A549 (cell line): ENCODE measurements at regions not wholly inside any gene's neighbourhood (a gene's known extent, or its start where the extent isn't known, plus 50 kb on each side); places are given as distances from the start of the nearest gene placed in this dataset.

Source experiments
- ATAC-seq, 2 experiments: fragments of 200-7000 bp in 1 of 2; fragments of >200 bp in 1 of 2; cut with Nextera tagmentation in 1 of 2; cut with Tn5 transposase in 1 of 2; 3 replicates each; pipeline versions ENCODE4 v1.8.0 to v1.9.1; 2018 to 2020; ENCODE audit warnings: mild to moderate bottlenecking in 1 of 2, moderate library complexity in 1 of 2
- CTCF ChIA-PET: fragments of 300-600 bp; sonication (Branson Sonifier 250); formaldehyde crosslinking; extraction: SDS; loops from one replicate; lab custom pipeline; 2021; ENCODE audit warnings: antibody characterized with exemption, inconsistent platforms; lab: Yijun Ruan, JAX
- POLR2A ChIA-PET: fragments of 350-600 bp; formaldehyde crosslinking; extraction: SDS; loops from one replicate; lab custom pipeline; 2021; ENCODE audit warnings: antibody characterized with exemption, inconsistent platforms; lab: Yijun Ruan, JAX
- DNase-seq, 2 experiments: peaks; one replicate each; pipeline versions ENCODE4 v3.0.0 to v3.0.0-alpha.2; 2011 to 2016; ENCODE audit warnings: low read depth in 1 of 2, low spot score in 1 of 2
- FAIRE-seq: peaks from 2 replicates; lab custom pipeline; 2011; peaks lifted over from hg19 to GRCh38; lab: Jason Lieb, UNC
- H3K27ac ChIP-seq, 2 experiments: fragments of >200 bp; sonication (Bioruptor Twin); formaldehyde crosslinking; 3 replicates each; pipeline ENCODE4 v1.5.1; 2016 to 2017
- H3K4me1 ChIP-seq: fragments of >200 bp; sonication (Bioruptor Twin); formaldehyde crosslinking; 3 replicates; pipeline ENCODE4 v1.6.1; 2016
- H3K4me2 ChIP-seq: fragments of >200 bp; sonication (Bioruptor Twin); formaldehyde crosslinking; 3 replicates; pipeline ENCODE4 v1.6.1; 2016
- H3K4me3 ChIP-seq: fragments of >200 bp; sonication (Bioruptor Twin); formaldehyde crosslinking; 3 replicates; pipeline ENCODE4 v1.5.1; 2016
- H3K9me3 ChIP-seq: fragments of >200 bp; sonication (Bioruptor Twin); formaldehyde crosslinking; 3 replicates; pipeline ENCODE4 v1.6.1; 2016
- ATOH8 ChIP-seq: fragments of 250-450 bp; sonication (Bioruptor Pico); IDR thresholded peaks from 2 replicates; pipeline ENCODE4 v1.5.0; 2020; ENCODE audit warnings: low read depth, mild to moderate bottlenecking, moderate library complexity
- BHLHE40 ChIP-seq: IDR thresholded peaks from 2 replicates; pipeline ENCODE4 v1.6.1; 2012; ENCODE audit warnings: low read depth, low read length, inconsistent platforms
- CBX8 ChIP-seq: fragments of 200-600 bp; sonication (generic); IDR thresholded peaks from 2 replicates; pipeline ENCODE4 v1.6.1; 2016
- E2F6 ChIP-seq: IDR thresholded peaks from 2 replicates; pipeline ENCODE4 v1.6.1; 2012; ENCODE audit warnings: low read depth, borderline replicate concordance
- ELK1 ChIP-seq: fragments of 150-350 bp; IDR thresholded peaks from 2 replicates; pipeline ENCODE4 v1.6.1; 2014; ENCODE audit warnings: low read depth, mild to moderate bottlenecking, low read length
- HDAC2 ChIP-seq: fragments of 200-600 bp; sonication (generic); IDR thresholded peaks from 2 replicates; pipeline ENCODE4 v1.6.1; 2016
- HMGXB4 ChIP-seq: fragments of 250-450 bp; sonication (Bioruptor Pico); IDR thresholded peaks from 2 replicates; pipeline ENCODE4 v1.5.0; 2021; ENCODE audit warnings: mild to moderate bottlenecking, moderate library complexity, borderline replicate concordance
- MAFK ChIP-seq: fragments of 450-650 bp; IDR thresholded peaks from 2 replicates; pipeline ENCODE4 v1.6.1; 2014; ENCODE audit not compliant: partially characterized antibody
- NFE2L2 ChIP-seq: fragments of 150-350 bp; conservative IDR thresholded peaks from 2 replicates; pipeline ENCODE4 v1.6.1; 2014; ENCODE audit warnings: low read length
- RAD21 ChIP-seq, 2 experiments: fragments of >200 bp in 1 of 2; sonication (Bioruptor Twin) in 1 of 2; formaldehyde crosslinking in 1 of 2; IDR thresholded peaks in 1 of 2; conservative IDR thresholded peaks in 1 of 2; 2 replicates in 1 of 2; 3 replicates in 1 of 2; pipeline ENCODE4 v1.6.1; 2012 to 2018; ENCODE audit warnings: inconsistent platforms in 1 of 2
- RCOR1 ChIP-seq: fragments of 150-350 bp; IDR thresholded peaks from 2 replicates; pipeline ENCODE4 v1.6.1; 2014; ENCODE audit warnings: antibody characterized with exemption, low read length, low read depth
- TP53 ChIP-seq: fragments of 250-450 bp; sonication (Bioruptor Pico); IDR thresholded peaks from 2 replicates; pipeline ENCODE4 v1.5.0; 2021; ENCODE audit warnings: mild to moderate bottlenecking, moderate library complexity
- ZSCAN20 ChIP-seq: fragments of 250-450 bp; sonication (Bioruptor Pico); IDR thresholded peaks from 2 replicates; pipeline ENCODE4 v1.8.0; 2022; ENCODE audit warnings: mild to moderate bottlenecking, moderate library complexity
- WGBS: methylation state at CpG from one replicate; pipeline ENCODE4 v1.1.6; 2017; ENCODE audit errors: missing lambda C conversion rate; 5-methylcytosine and 5-hydroxymethylcytosine counted together

GRCh38 chr17:15029469-15029868 lies 235.7 kb downstream of the PMP22 start:
- TF ChIP-seq RAD21 (conservative IDR thresholded peaks at IDR 0.05 in 1 of 2, IDR thresholded peaks at IDR 0.05 in 1 of 2) (0 out of 5 replicates have a peak, but pooled peaks of 1 of the 2 experiments have one; percentile 10), HDAC2 (no peak), CBX8 (no peak)
- DNase-seq (no peak), FAIRE-seq (no peak), ATAC-seq (no peak; a peak in 1 of 6 replicates)
- 4% methylated on average over 1 of the region's 1 CpG for WGBS
- ChIA-PET CTCF (no interaction called here), POLR2A (no interaction called here)
- H3K4me3 ChIP-seq = no peak overlapping the region
- H3K4me1 ChIP-seq = no peaks in the 10 kb centered on the region
- no peak overlapping the region for H3K4me2 ChIP-seq
- H3K27ac ChIP-seq = no peak overlapping the region
- no peaks in the 10 kb centered on the region for H3K9me3 ChIP-seq

GRCh38 chr17:15027853-15028252 lies 237.3 kb downstream of the PMP22 start:
- no peaks in the 10 kb centered on the region for H3K4me1 ChIP-seq
- ATAC-seq (no peak), FAIRE-seq (no peak)
- CTCF ChIA-PET = interaction anchor here (0.7 kb wide), 1 partner anchor 915 kb away, joined by 3 read pairs; no protein-coding TSS in a partner anchor
- TF ChIP-seq MAFK (peak; percentile 65), NFE2L2 (no peak), ZSCAN20 (CRISPR knock-in tag) (no peak)
- TF ChIP-seq, all 56 proteins: peak for 1
- WGBS = 77% methylated on average over 1 of the region's 1 CpG
- Histone ChIP-seq H3K4me2 (no peak overlapping the region), H3K27ac (no peak overlapping the region), H3K9me3 (no peaks in the 10 kb centered on the region), H3K4me3 (no peak overlapping the region)
- no peak for DNase-seq
- POLR2A ChIA-PET = no interaction called here

- no peaks in the 10 kb centered on the region for H3K9me3 ChIP-seq
- POLR2A ChIA-PET = no interaction called here
- ATAC-seq = no peak
- peak; percentile 28 for FAIRE-seq
- WGBS = 50% methylated on average over 2 of the region's 2 CpGs
- no peak overlapping the region for H3K4me2 ChIP-seq
- no peaks in the 10 kb centered on the region for H3K4me1 ChIP-seq
- TF ChIP-seq NFE2L2 (no peak), MAFK (peak; percentile 87)
- CTCF ChIA-PET = no interaction called here
- no peak overlapping the region for H3K27ac ChIP-seq
- no peak for DNase-seq
- no peak overlapping the region for H3K4me3 ChIP-seq
Measured at GRCh38 chr17:15026088-15026487, 239.0 kb downstream of the PMP22 start.

GRCh38 chr17:15023589-15024336 lies 241.4 kb downstream of the PMP22 start:
- no peak for FAIRE-seq
- ATAC-seq = no peak
- no peaks in the 10 kb centered on the region for H3K9me3 ChIP-seq
- POLR2A ChIA-PET = no interaction called here
- no peaks in the 10 kb centered on the region for H3K4me1 ChIP-seq
- TF ChIP-seq E2F6 (no peak), ELK1 (no peak), BHLHE40 (no peak), TP53 (CRISPR knock-in tag) (no peak), HMGXB4 (CRISPR knock-in tag) (no peak), RCOR1 (no peak), ATOH8 (CRISPR knock-in tag) (no peak)
- TF ChIP-seq, all 56 proteins: peak for 0
- CTCF ChIA-PET = interaction anchor here (0.6 kb wide), 1 partner anchor 164 kb away, joined by 3 read pairs; no protein-coding TSS in a partner anchor
- no peak overlapping the region for H3K27ac ChIP-seq
- H3K4me2 ChIP-seq = no peak overlapping the region
- 61% methylated on average over 10 of the region's 10 CpGs for WGBS
- DNase-seq = no peak
- no peak overlapping the region for H3K4me3 ChIP-seq
